Eye (tissue), 1 donor: ENCODE measurements at regions not wholly inside any gene's neighbourhood (a gene's known extent, or its start where the extent isn't known, plus 50 kb on each side); places are given as distances from the start of the nearest gene placed in this dataset.
"Not testable (repeated sequence)": the region's sequence is repeated elsewhere in the genome, so short reads cannot be mapped to it uniquely, and the experiment has no call there.

Source experiments
- DNase-seq: peaks from one replicate; pipeline ENCODE4 v3.0.0-alpha.2; 2015

DNA sequence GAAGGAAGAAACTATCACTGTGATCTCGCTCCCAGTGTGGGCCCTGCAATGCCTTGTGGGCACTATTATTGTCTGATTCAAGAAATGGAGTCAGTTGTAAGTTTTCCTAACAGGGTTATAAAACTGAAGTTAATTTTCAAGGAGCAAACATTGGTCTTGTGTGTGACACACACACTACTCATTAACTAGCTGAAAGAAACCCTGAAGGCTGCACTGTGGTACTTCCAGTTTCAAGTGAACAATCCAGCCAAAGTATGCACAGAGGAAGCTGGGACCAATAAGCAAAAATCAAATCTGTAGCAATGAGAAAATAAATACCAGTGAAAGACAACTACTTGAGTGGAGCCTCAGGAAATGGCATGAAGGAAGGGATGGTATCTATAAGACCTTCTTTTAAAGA is 506.6 kb upstream of the POT1 start:
- no peak for DNase-seq

- no peak for DNase-seq
These were observed 501.7 kb upstream of the POT1 start for GRCh38 chr7:125431349-125431748.

- DNase-seq, result no peak
These were observed 500.4 kb upstream of the POT1 start for GRCh38 chr7:125430013-125430412.

- DNase-seq, result no peak
These were observed 498.1 kb upstream of the POT1 start for GRCh38 chr7:125427676-125428075.

GRCh38 chr7:125425506-125425905 is 495.9 kb upstream of the POT1 start:
- no peak for DNase-seq

- DNase-seq, result no peak
These were observed 495.1 kb upstream of the POT1 start for GRCh38 chr7:125424721-125425120.

- peak; percentile 68 for DNase-seq
These were observed 494.0 kb upstream of the POT1 start for GRCh38 chr7:125423458-125424155.

- not testable (repeated sequence) for DNase-seq
These were observed 491.8 kb upstream of the POT1 start for GRCh38 chr7:125421407-125421806.

DNA sequence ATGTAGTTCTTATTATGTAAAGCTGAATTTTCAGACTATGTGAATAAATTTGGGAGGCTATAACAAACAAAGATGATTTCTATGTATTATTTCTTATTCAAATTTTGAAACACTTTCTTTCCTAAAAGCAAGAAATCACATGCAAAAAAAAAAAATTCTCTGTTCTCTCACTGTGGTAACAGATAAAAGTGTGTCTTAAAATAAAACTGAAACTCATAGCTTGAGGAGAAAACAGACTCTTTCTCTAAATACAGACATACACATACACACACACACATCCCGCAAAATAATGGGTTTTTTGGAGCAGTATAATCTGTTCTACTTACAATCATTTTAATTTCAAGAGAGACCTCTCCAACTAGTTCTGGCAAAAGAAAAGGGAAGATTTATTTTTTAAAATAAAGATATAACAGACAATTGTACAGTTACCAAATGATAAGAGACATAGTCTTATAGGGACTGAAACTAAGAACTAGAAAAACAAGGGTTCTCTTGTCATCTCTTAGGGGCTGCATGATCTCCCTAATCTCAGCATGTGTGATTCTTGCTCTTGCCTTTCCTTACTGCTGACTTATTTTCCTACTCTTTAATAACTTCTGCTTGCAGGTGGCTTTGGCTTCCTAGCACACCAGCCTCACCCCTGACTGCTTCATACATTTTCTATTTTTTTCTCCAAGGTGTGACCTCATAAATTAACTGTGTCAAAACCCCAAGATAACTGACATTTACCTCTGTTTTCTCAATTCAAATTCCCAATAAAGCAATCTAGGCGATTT is 483.5 kb upstream of the POT1 start:
- no peak for DNase-seq

DNA sequence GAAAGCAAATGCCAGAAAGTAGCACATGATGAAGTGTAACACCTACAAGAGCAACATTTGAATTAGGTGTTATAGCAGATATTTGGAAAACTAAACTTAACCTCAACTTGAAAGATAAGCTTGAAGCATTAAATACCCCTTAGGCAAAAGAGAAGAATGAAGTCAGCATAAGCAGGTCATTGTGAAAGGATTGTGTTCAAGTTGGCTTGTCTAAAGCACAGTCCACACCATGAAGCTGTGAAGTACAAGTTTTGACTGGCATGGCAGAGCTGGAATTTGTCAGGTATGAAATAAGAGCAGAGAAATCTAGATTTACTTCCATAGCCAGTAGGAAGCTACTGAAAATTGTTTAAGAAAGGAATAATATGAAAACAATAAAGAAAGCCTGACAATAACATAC is 480.3 kb upstream of the POT1 start:
- DNase-seq, result no peak

GRCh38 chr7:125406111-125406510 is 476.5 kb upstream of the POT1 start:
- no peak for DNase-seq

GRCh38 chr7:125399408-125399807 is 469.8 kb upstream of the POT1 start:
- no peak for DNase-seq

GRCh38 chr7:125396466-125397151 is 467.0 kb upstream of the POT1 start:
- peak; percentile 12 for DNase-seq

DNA sequence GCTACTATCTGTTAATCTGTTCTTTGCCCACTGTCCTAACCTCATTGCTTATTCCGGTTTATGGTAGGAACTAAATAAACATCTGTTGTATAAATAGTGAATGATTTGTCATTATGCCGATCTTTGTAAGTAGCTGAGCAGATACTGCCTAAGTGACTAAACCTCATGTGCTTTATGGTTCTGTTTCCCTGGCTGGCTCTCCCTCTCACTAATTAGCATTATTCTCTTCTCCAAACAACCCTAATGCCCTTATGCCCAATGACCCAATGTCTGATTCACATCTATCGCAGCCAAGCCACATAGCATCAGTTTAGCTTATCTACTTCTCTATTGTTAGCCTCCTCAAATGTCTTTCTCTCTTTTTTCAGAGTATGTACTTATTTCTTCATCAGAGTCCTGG is 462.3 kb upstream of the POT1 start:
- DNase-seq, result no peak

- DNase-seq, result peak; percentile 20
These were observed 461.4 kb upstream of the POT1 start for GRCh38 chr7:125390981-125391380.

GRCh38 chr7:125386211-125386610 is 456.6 kb upstream of the POT1 start:
- no peak for DNase-seq

DNA sequence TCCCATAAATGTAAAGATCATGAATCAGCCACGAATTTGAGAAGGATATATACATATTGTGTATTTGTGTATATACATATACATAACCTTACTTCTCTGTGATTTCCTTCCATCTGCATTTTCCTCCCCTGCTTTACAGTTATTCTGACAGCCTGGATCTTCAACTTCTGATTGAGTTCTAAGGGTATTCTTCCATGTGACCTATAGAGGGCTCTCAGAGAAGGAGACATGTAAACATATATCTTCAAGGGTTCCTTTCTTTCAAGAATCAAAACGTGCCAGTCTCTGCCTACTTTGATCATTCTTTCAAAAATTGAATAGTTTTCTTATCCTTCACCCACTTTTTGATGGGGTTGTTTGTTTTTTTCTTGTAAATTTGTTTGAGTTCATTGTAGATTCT is 453.7 kb upstream of the POT1 start:
- DNase-seq, result no peak

GRCh38 chr7:125382401-125382800 is 452.8 kb upstream of the POT1 start:
- no peak for DNase-seq

- DNase-seq, result no peak
These were observed 446.3 kb upstream of the POT1 start for GRCh38 chr7:125375942-125376341.

- DNase-seq, result no peak
These were observed 440.9 kb upstream of the POT1 start for GRCh38 chr7:125370502-125370901.

- DNase-seq, result no peak
These were observed 434.2 kb upstream of the POT1 start for GRCh38 chr7:125363873-125364272.

GRCh38 chr7:125358551-125359167 is 429.0 kb upstream of the POT1 start:
- no peak for DNase-seq

- DNase-seq, result no peak
These were observed 428.2 kb upstream of the POT1 start for GRCh38 chr7:125357676-125358455.
